ENCODE measurements at regions not wholly inside any gene's neighbourhood (a gene's known extent, or its start where the extent isn't known, plus 50 kb on each side); places are given as distances from the start of the nearest gene placed in this dataset.
"Not testable (repeated sequence)": the region's sequence is repeated elsewhere in the genome, so short reads cannot be mapped to it uniquely, and the experiment has no call there.

- no peak overlapping the region for H2BK120ac ChIP-seq (ENCODE audit: low read depth, low read length)
- no peak overlapping the region for H3K27ac ChIP-seq (ENCODE audit: low read depth, low read length)
- H3K36me3 ChIP-seq (ENCODE audit: control insufficient read depth, insufficient read depth, low read length): no peaks in the 10 kb centered on the region
- H2AK5ac ChIP-seq (ENCODE audit: low read length): no peak overlapping the region
- H3K4me1 ChIP-seq (ENCODE audit: control insufficient read depth, low read depth, low read length): no peaks in the 10 kb centered on the region
- H3K79me1 ChIP-seq (ENCODE audit: low read length): no peaks in the 10 kb centered on the region
- no peaks in the 10 kb centered on the region for H3K27me3 ChIP-seq (ENCODE audit: insufficient read depth, low read length, poor library complexity)
- no peak overlapping the region for H3K18ac ChIP-seq (ENCODE audit: low read length)
- no peak overlapping the region for H3K4ac ChIP-seq (ENCODE audit: low read depth, low read length)
- no peak for DNase-seq
- no peak overlapping the region for H4K5ac ChIP-seq (ENCODE audit: low read length)
- no peak overlapping the region for H3K4me3 ChIP-seq (ENCODE audit: low read length)
- no peak overlapping the region for H4K8ac ChIP-seq (ENCODE audit: low read depth, low read length)
- no peaks in the 10 kb centered on the region for H3K79me2 ChIP-seq (ENCODE audit: control insufficient read depth, insufficient read depth, low read length)
- H3K4me2 ChIP-seq (ENCODE audit: low read length): no peak overlapping the region
- no peak overlapping the region for H3K9ac ChIP-seq (ENCODE audit: low read length)
- no peak overlapping the region for H3K56ac ChIP-seq (ENCODE audit: low read length)
- no peak overlapping the region for H3K23ac ChIP-seq (ENCODE audit: low read length)
- no peak overlapping the region for H2BK5ac ChIP-seq (ENCODE audit: low read length)
- H2BK15ac ChIP-seq (replicated peaks; ENCODE audit: low read depth): no peak overlapping the region
Observed at GRCh38 chr6:151695156-151695555, 112.3 kb upstream of the ESR1 start.

DNA sequence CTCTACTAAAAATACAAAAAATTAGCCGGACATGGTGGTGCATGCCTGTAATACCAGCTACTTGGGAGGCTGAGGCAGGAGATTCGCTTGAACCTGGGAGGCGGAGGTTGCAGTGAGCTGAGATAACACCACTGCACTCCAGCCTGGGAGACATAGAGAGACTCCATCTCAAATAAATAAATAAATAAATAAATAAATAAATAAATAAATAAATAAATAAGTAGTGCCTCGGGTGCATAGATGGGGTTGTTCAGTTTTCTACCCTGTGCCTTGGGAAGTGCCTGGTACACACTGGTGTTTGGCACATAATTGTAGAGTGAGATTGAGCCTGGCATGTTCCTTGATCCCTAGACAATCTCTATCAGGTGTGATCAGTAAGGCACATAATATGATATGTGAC lies 111.2 kb upstream of the ESR1 start:
- H3K4ac ChIP-seq (ENCODE audit: low read depth, low read length); H2AK5ac ChIP-seq (ENCODE audit: low read length); H3K56ac ChIP-seq (ENCODE audit: low read length); H3K18ac ChIP-seq (ENCODE audit: low read length); H3K23ac ChIP-seq (ENCODE audit: low read length); H3K9ac ChIP-seq (ENCODE audit: low read length); H4K5ac ChIP-seq (ENCODE audit: low read length); H3K27ac ChIP-seq (ENCODE audit: low read depth, low read length); H2BK5ac ChIP-seq (ENCODE audit: low read length); H2BK15ac ChIP-seq (replicated peaks; ENCODE audit: low read depth); H4K8ac ChIP-seq (ENCODE audit: low read depth, low read length); H3K4me2 ChIP-seq (ENCODE audit: low read length); H3K4me1 ChIP-seq (ENCODE audit: control insufficient read depth, low read depth, low read length); H3K27me3 ChIP-seq (ENCODE audit: insufficient read depth, low read length, poor library complexity); H3K79me2 ChIP-seq (ENCODE audit: control insufficient read depth, insufficient read depth, low read length); H2BK120ac ChIP-seq (ENCODE audit: low read depth, low read length); H3K79me1 ChIP-seq (ENCODE audit: low read length); H3K36me3 ChIP-seq (ENCODE audit: control insufficient read depth, insufficient read depth, low read length); DNase-seq; H3K4me3 ChIP-seq (ENCODE audit: low read length): not testable (repeated sequence)
- WGBS (ENCODE audit: extremely low coverage, insufficient coverage, low lambda C conversion rate): no CpG with 5 or more reads among the region's 4 CpGs

GRCh38 chr6:151698931-151699700 lies 108.4 kb upstream of the ESR1 start:
- WGBS (ENCODE audit: extremely low coverage, insufficient coverage, low lambda C conversion rate): no CpG with 5 or more reads among the region's 5 CpGs
- no peak overlapping the region for H3K56ac ChIP-seq (ENCODE audit: low read length)
- no peak for DNase-seq
- no peak overlapping the region for H2BK15ac ChIP-seq (replicated peaks; ENCODE audit: low read depth)
- H2AK5ac ChIP-seq (ENCODE audit: low read length): no peak overlapping the region
- H2BK120ac ChIP-seq (ENCODE audit: low read depth, low read length): no peak overlapping the region
- H3K18ac ChIP-seq (ENCODE audit: low read length): no peak overlapping the region
- no peak overlapping the region for H3K4me3 ChIP-seq (ENCODE audit: low read length)
- H3K23ac ChIP-seq (ENCODE audit: low read length): no peak overlapping the region
- no peaks in the 10 kb centered on the region for H3K4me1 ChIP-seq (ENCODE audit: control insufficient read depth, low read depth, low read length)
- no peak overlapping the region for H2BK5ac ChIP-seq (ENCODE audit: low read length)
- H4K8ac ChIP-seq (ENCODE audit: low read depth, low read length): no peak overlapping the region
- H3K79me1 ChIP-seq (ENCODE audit: low read length): no peaks in the 10 kb centered on the region
- H3K4ac ChIP-seq (ENCODE audit: low read depth, low read length): no peak overlapping the region
- no peaks in the 10 kb centered on the region for H3K36me3 ChIP-seq (ENCODE audit: control insufficient read depth, insufficient read depth, low read length)
- no peak overlapping the region for H3K4me2 ChIP-seq (ENCODE audit: low read length)
- H4K5ac ChIP-seq (ENCODE audit: low read length): no peak overlapping the region
- H3K9ac ChIP-seq (ENCODE audit: low read length): no peak overlapping the region
- no peaks in the 10 kb centered on the region for H3K79me2 ChIP-seq (ENCODE audit: control insufficient read depth, insufficient read depth, low read length)
- H3K27ac ChIP-seq (ENCODE audit: low read depth, low read length): no peak overlapping the region
- H3K27me3 ChIP-seq (ENCODE audit: insufficient read depth, low read length, poor library complexity): no peaks in the 10 kb centered on the region

DNA sequence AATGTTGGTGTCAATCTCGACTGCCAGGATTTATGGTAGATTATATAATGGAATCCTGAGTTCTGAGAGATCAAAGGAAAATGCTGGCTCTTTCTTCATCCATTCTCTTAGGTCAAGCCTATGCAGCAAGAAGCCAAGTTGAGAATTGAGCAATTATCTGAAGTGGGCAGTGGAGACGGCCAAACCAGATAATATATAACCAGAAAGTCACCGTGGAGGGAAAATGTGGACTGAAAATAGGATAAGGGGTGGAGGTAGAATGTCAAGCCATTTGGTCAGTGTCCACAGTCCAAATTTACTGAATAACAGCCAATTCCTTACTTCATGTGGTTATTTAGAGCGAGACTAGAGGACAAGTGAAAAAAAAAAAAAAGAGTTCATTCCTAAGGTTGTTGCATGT lies 107.8 kb upstream of the ESR1 start:
- Histone ChIP-seq H3K36me3 (ENCODE audit: control insufficient read depth, insufficient read depth, low read length) (no peaks in the 10 kb centered on the region), H3K4me2 (ENCODE audit: low read length) (no peak overlapping the region), H3K4me3 (ENCODE audit: low read length) (no peak overlapping the region), H2AK5ac (ENCODE audit: low read length) (no peak overlapping the region), H3K79me1 (ENCODE audit: low read length) (no peaks in the 10 kb centered on the region), H3K23ac (ENCODE audit: low read length) (no peak overlapping the region), H4K8ac (ENCODE audit: low read depth, low read length) (no peak overlapping the region), H3K79me2 (ENCODE audit: control insufficient read depth, insufficient read depth, low read length) (no peaks in the 10 kb centered on the region), H2BK15ac (replicated peaks; ENCODE audit: low read depth) (no peak overlapping the region), H3K27ac (ENCODE audit: low read depth, low read length) (no peak overlapping the region), H2BK120ac (ENCODE audit: low read depth, low read length) (no peak overlapping the region), H3K56ac (ENCODE audit: low read length) (no peak overlapping the region), H2BK5ac (ENCODE audit: low read length) (no peak overlapping the region), H3K4ac (ENCODE audit: low read depth, low read length) (no peak overlapping the region), H4K5ac (ENCODE audit: low read length) (no peak overlapping the region), H3K27me3 (ENCODE audit: insufficient read depth, low read length, poor library complexity) (no peaks in the 10 kb centered on the region), H3K9ac (ENCODE audit: low read length) (no peak overlapping the region), H3K4me1 (ENCODE audit: control insufficient read depth, low read depth, low read length) (no peaks in the 10 kb centered on the region), H3K18ac (ENCODE audit: low read length) (no peak overlapping the region)
- WGBS (ENCODE audit: extremely low coverage, insufficient coverage, low lambda C conversion rate): no CpG with 5 or more reads among the region's 4 CpGs
- DNase-seq: no peak

DNA sequence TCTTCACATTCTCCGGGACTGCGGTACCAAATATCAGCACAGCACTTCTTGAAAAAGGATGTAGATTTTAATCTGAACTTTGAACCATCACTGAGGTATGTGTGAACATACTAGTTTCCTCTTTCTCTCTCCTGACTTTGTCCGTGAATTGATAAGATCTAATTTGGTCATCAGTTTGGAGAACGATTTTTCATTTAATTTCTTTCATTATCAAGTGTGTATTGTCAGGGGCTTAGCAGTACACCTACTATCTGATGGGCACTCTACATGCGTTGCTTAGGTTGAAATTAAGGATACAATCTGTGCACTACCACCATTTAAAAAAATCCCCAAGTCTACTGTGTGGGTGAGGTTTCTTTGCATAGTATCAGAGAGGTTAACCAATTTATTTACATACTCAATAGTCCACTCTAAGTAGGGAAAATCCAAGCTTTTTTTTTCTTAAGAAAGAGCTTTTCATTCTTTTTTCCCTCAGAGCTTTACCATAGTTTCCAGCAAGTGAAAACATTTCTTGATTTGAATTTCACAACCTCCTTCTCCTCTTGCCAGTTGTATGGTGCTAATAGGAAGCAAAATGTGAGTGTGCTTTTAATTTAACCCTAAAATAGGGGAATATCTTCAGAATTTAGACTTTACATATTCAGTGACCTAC lies 105.4 kb upstream of the ESR1 start:
- WGBS (ENCODE audit: extremely low coverage, insufficient coverage, low lambda C conversion rate): no CpG with 5 or more reads among the region's 5 CpGs
- no peak overlapping the region for H2BK15ac ChIP-seq (replicated peaks; ENCODE audit: low read depth)
- no peak overlapping the region for H3K27ac ChIP-seq (ENCODE audit: low read depth, low read length)
- H2BK120ac ChIP-seq (ENCODE audit: low read depth, low read length): no peak overlapping the region
- no peak overlapping the region for H3K23ac ChIP-seq (ENCODE audit: low read length)
- no peaks in the 10 kb centered on the region for H3K4me1 ChIP-seq (ENCODE audit: control insufficient read depth, low read depth, low read length)
- no peak overlapping the region for H2BK5ac ChIP-seq (ENCODE audit: low read length)
- H3K4me3 ChIP-seq (ENCODE audit: low read length): no peak overlapping the region
- no peak overlapping the region for H3K4me2 ChIP-seq (ENCODE audit: low read length)
- H4K8ac ChIP-seq (ENCODE audit: low read depth, low read length): no peak overlapping the region
- no peak overlapping the region for H3K4ac ChIP-seq (ENCODE audit: low read depth, low read length)
- no peak overlapping the region for H4K5ac ChIP-seq (ENCODE audit: low read length)
- no peak for DNase-seq
- H3K27me3 ChIP-seq (ENCODE audit: insufficient read depth, low read length, poor library complexity): no peaks in the 10 kb centered on the region
- no peaks in the 10 kb centered on the region for H3K36me3 ChIP-seq (ENCODE audit: control insufficient read depth, insufficient read depth, low read length)
- H3K79me1 ChIP-seq (ENCODE audit: low read length): no peaks in the 10 kb centered on the region
- no peak overlapping the region for H2AK5ac ChIP-seq (ENCODE audit: low read length)
- H3K79me2 ChIP-seq (ENCODE audit: control insufficient read depth, insufficient read depth, low read length): no peaks in the 10 kb centered on the region
- no peak overlapping the region for H3K9ac ChIP-seq (ENCODE audit: low read length)
- H3K56ac ChIP-seq (ENCODE audit: low read length): no peak overlapping the region
- no peak overlapping the region for H3K18ac ChIP-seq (ENCODE audit: low read length)
